C1 segment of cervical spinal cord (tissue), 14 donors: ENCODE measurements at regions not wholly inside any gene's neighbourhood (a gene's known extent, or its start where the extent isn't known, plus 50 kb on each side); places are given as distances from the start of the nearest gene placed in this dataset.

Experiments used
- DNase-seq, 14 donors: peaks; one replicate each; lab custom pipeline; 2025; lab: John Stamatoyannopoulos, UW

DNA sequence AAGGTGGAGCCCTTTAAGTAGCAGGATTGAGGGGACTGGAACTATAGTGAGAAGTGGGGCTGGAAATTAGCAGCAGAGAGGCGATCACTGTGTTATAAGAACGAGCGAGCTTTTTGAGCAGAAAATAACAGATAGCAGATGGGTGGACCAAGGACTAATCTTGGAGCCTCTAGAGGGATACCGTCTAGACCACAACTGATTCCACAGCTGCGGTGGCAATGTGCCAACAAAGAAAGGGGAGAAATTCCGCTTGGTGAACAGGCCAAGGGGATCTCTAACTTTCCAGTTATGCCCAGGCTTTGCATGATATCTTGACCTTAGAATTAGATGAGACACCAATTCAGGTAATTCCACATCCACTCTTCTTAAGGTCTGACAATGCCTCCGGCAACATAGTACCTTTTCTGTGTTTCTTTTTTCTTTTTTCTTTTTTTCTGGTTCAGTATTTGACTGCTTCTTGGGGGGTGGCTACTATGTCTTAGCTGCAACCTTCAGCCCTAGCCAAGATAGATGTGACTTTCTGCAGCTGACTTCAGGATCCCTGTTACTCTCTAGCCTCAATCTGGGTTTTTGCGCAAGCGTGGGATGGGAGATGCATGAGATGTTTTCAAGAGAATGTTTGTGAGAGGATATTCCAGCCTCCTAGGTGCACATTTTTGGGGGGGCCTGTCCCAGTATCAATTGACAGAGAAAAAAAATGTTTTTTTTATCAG, 143.4 kb upstream of the CPSF6 start:
- no peak for DNase-seq

DNA sequence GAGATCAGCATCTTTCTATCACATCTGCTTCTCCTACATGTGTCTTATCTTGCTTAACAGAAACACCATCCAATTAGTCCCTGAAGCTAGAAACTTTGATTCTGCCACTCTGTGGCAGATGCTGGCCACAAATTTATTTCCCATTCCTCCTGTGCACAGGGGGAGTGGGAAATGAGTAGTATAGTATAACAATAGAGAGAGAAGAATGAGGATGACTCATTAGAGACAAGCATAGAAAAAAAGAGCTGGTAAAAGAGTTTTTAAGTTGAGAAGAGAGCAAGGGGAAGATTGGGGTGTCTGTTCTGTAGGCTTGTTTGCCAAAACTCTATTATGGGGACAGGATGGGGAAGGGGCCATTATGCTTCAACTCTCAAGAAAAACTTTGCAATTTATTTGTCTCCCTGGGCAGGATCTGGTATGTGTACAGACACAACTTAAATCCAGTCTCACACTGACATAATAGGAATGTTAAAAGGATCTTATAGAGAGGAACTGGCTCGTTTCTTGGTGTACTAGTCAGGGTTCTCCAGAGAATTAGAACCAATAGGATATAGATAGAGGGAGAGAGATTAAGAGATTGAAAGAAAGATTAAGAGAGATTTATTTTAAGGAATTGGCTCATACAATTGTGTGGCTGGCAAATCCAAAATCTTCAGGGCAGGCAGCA, 142.6 kb upstream of the CPSF6 start:
- DNase-seq: no peak

DNA sequence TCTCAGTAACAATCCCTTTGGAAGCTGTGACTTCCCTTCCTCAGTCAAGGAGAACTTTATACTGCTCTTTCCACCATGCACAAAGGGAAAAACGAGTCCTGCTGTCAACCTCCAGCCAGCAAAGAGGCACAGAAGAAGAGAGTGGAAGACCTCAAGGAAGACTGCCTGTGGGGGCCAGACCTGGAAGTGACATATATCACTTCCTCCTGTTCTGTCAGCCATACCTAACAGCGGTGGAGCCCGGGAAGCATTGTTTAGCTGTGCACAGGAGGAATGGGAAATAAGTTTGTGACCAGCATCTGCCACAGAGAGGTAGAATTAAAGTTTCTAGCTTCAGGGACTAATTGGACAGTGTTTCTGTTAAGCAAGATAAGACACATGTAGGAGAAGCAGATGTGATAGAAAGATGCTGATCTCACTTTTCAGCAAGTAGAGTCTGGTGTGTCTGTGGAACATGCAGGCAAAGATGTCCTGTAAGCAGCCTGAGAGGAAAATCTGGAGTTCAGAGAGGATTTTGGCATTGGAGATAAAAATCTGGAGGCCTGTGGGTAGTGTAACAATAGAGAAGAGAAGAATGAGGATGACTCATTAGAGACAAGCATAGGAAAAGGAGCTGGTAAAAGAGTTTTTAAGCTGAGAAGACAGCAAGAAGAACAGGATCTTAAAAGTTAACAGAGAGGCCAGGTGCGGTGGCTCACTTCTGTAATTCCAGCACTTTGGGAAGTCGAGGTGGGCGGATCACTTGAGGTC, 141.6 kb upstream of the CPSF6 start:
- DNase-seq: no peak

DNA sequence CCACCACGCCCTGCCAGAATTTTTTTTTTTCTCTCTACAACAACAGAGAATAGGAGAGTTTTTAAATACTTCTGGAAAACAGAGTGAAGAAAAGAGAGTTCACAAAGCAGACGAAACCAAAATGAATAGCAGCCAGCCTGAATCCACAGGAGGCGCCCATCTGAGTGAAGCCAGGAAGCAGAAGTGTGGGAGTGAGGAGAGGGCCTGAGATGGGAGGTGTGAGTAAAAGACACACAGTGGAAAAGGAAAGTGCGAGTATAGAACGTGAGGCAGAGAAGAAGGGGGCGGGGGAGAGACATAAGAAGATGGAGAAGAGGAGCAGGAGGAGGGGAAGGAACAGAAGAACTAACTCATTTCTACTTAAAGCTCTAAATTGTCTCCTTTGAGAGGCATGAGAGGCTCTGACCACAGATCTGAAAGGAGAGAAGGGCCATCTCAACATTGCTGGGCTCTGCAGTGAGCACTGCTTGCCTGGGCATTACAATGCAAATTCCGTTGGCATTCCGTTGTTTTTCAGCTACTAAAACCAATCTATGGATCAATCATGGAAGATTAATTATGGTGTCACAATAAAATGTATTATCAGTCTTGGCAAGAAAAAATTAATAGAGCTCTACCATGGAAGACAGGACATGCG, 140.1 kb upstream of the CPSF6 start:
- no peak for DNase-seq

DNA sequence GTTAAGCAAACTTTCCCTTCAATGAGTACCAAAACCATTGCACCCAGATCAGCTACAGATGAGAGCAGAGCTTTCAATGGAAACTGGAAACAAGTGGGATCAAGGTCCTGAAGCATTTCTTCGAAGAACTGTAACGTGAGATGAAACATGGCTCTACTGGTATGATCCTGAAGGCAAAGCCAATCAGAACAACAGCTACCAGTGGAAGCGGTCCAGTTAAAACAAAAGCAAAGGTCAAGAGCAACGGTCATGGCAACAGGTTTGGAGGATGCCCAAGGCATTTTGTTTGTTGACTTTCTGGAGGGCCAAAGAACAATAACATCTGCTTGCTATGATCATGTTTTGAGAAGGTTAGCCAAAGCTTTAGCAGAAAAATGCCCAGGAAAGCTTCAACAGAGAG, 137.9 kb upstream of the CPSF6 start:
- DNase-seq: no peak

DNA sequence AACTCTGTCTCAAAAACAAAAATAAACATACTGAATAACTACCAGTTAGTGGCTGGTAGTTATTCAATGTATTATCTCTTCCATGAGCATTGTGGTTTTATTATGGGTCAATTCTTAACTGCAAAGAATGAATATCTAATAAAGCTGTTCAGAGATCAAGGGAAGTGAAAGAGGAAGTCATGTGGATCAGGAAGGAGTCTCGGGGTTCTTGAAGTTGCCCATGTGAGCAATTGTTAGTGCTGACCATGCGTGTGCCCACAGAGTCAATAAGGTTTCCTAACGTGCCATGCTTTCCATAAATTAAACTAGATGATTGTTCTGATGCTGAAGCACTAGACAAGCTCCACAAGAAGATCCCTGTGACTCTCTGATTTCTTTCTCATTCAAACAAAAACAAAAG, 136.5 kb upstream of the CPSF6 start:
- DNase-seq: no peak

DNA sequence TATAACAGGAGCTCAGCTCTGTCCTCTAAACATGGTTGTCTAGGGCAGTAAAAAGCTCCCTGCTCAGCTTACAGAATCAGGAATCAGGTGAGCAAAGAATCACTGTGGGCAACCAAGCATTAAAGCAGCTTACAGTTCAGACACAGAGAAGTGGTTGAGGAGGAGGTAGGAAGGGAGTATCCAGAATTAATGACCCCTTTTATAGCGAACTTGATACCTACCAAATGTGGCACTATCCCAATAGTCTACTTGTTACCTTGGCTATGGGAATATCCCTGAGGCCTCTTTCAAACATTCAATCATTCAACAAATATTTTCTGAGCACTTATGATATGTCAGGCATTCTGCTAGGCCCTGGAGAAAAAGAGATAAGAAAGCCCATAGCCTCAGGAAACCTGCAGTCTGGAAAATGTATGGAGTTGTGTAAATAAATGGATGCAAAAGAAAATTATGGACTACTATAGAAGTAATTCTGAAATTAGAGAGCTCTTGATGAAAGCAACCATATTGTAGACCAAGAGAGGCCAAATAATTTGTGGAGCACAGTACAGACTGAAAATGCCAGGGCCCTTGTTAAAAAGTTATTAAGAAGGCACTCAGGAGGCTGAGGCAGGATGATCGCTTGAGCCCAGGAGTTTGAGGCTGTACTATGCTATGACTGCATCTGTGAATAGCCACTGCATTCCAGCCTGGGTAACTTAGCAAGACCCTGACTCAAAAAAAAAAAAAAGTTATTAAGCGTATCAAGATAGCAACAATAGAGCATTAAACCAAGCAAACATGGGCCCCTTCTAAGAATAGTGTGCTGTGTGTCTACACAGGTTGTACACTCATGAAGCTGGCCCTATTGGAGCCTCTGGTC, 134.0 kb upstream of the CPSF6 start:
- no peak for DNase-seq

DNA sequence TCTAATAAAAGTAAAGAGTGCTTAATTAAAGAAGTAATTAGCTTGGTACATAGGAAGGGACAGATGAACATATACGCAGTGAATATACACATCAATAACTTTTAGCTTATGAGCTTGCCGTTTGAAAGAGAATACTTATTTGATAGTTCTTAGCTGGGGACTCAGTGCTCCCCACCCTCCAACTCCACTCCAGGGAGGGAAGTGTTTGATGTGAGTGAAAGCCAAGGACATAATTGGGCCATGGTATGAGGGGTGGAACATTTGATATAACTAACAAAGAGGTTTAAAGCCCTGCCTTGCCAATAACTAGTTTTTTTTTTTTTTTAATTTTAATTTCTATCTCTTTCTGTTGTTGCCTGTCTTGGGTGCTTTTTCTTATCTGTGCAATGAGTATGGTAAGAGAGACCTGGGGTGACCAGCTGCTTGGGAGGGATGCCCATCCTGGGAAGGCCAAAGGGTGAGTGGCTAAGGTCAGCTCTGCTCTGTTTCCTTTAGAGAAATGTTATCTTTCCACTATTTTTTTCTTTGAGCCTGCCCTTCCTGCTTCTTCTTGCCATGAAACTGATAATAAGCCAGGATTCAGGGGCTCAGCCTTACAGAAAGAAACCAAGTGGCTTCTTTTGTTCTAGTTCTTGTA, 132.8 kb upstream of the CPSF6 start:
- DNase-seq: no peak

DNA sequence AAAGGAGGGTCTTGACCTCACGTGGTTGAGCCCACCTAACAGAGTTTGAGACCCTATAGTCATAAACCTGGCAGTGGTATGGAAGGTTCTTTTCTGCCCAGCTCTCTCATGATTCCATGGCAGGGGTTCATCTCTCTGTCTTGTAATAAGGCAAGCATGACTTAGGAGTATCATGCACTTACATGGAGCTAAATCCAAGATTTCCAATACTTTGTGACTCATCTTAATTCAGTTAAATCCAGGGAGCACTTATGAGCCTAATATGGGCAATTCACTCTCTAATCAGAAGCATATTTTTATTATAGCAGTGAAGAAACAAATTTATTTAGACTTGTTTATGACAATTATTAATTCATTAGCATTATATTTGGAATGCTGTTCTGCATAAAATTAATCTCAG, 131.8 kb upstream of the CPSF6 start:
- no peak for DNase-seq

DNA sequence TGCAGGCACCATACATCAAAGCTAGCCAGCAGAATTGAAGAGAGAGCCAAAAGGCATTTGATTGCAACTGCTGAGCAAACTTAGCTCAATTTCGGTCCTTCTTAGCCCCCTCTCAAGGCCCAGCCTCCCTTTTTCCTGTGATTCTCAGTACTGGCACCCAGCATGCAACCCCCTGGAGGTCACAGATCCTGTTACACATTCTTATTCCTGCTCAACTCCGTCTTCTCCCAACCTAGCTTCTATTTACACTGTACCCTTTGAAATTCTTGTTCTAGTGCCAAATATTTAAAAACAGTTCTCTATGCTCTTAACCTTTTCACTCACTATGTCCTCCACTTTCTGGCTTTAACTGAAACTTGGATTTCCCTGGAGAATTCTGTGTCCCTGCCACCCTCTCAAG, 131.3 kb upstream of the CPSF6 start:
- DNase-seq: no peak

DNA sequence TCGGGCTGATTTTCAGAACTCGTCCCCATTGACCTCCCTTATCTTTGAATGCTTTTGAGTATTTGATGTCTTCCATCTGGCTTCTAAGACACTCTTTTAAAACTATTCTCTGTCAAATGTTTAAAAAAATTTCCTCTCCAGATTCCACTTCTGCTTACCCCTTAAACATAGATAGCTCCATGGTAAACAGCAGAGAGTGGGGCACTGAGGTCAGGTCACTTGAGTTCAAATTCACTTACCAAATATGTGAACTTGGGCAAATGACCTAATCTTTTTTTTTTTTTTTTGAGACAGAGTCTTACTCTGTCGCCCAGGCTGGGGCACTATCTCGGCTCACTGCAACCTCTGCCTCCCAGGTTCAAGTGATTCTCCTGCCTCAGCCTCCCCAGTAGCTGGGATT, 126.8 kb upstream of the CPSF6 start:
- no peak for DNase-seq

DNA sequence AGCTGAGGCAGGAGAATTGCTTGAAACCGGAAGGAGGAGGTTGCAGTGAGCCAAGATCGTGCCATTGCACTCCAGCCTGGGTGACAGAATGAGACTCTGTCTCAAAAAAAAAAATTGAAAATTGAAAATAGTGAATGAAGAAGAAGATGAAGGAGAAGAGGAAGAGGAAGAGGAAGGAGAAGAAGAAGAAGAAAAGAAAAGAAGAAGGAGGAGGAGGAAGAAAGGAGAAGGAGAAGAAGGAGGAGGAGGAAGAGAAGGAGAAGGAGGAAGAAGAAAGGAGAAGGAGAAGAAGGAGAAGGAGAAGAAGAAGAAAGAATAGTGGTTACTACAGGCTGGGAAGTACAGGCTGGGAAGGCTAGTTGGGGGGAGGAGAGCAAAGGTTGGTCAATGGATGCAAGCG, 124.3 kb upstream of the CPSF6 start:
- DNase-seq: no peak

DNA sequence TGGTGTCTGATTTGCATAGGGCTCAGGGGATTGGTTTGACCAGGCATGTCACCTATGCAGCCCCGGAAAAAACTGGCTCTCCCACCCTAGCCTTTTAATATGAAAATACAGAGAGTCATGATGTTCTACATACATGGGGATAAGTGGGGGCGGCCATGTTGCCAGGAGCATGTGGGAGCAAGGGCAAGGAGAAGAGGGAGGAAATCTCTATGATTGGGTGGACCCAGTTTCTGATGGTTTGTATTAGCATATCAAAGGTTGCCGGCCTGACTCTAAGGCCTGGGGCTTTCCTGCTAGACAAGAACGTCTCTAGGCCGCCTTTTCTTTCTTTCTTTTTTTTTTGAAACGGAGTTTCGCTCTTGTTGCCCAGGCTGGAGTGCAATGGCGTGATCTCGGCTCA, 123.4 kb upstream of the CPSF6 start:
- no peak for DNase-seq

DNA sequence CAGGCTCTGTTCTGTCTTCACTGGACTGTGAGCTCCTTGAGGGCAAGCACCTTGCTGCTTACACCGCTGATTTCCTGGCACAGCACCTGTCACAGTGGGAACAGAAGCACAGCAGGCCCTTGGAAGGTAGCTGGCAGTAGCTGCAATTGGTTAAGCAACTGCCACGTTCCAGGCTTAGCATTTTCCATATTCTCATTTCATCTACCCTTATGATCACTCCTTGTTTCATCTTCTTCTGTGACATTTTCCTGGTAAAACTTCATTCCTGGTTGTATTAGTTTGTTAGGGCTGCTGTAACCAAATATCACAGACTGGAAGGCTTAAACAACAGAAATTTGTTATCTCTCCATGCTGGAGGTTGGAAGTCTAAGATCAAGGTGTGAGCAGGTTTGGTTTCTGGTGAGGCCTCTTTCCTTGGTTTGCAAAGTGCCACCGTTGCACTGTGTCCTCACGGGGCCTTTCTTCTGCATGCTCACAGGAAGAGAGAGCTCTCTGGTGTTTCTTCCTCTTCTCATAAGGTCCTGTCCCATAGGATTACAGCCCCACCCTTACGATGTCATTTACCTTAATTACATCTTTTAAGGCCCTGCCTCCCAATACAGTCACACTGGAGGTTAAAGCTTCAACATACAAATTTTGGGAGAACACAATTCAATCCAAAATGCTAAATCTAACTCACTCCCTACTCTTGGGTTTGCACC, 121.7 kb upstream of the CPSF6 start:
- DNase-seq: no peak

DNA sequence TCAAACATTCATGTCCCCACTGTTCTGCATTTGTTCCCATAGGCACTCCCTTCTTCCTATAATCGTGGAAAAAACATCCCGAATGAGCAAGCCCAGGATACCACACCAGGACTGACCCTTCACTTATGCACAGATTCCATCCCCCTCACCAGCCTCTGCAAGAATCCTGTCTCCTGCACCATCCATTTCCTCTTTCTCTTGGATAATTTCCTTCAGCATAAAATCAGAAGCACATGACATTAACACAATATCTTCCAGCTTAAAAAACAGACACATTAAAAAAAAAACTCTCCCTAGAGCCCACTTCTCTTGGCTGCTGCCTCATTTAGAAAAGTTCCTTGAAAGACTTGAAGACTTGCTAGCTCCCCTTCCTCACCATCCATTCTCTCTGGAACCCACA, 120.9 kb upstream of the CPSF6 start:
- DNase-seq: no peak

DNA sequence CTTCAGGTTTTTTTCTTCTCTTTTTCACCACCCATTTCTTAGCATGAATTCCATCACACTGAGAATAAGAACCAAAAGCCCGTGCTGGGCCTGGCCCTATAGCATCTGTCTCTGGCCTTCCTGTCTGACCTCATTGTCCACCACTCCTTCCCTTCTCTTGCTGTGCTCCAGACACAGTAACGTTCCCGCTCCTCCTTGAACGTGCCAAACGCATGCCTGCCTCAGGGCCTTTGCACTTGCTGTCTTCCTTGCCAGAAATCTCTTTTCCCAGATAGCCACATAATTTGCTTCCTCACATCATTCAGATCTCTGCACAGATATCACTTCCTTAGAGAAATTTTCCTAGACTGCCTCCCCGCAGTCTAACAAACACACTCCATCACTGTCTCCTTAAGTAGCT, 119.6 kb upstream of the CPSF6 start:
- DNase-seq: no peak

DNA sequence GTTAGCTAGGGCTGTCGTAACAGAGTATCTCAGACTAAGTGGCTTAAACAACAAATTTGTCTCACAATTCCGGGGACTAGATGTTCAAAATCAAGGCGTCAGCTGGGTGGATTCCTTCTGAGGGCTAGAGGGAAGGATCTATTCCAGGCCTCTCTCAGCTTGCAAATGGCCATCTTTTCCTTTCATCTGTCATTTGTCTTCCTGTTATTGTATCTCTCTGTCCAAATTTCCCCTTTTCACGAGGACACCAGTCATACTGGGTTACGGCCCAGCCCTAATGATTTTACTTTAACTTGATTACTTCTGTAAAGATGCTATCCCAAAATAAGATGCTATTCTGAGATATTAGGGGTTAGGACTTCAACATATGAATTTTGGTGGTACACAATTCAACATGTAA, 119.0 kb upstream of the CPSF6 start:
- DNase-seq: no peak

DNA sequence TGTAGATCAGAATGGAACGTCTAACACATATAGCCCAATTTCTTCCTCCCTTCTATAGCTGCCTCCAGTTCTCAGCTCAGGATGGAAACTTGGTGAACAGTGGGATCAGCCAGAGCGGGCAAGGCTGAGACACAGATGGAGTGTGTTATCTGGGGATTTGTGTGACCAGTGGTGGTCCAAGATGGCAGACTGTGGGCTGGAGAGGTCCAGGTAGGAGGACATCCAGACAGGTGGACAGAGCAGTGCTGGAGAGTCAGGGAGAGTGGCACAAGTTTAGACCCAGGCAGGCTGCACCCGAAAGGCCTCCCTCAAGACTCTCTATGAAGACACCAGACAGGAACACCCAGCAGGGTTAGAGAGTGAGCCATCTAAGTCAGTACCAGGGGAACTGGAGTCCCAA, 116.1 kb upstream of the CPSF6 start:
- DNase-seq: no peak

DNA sequence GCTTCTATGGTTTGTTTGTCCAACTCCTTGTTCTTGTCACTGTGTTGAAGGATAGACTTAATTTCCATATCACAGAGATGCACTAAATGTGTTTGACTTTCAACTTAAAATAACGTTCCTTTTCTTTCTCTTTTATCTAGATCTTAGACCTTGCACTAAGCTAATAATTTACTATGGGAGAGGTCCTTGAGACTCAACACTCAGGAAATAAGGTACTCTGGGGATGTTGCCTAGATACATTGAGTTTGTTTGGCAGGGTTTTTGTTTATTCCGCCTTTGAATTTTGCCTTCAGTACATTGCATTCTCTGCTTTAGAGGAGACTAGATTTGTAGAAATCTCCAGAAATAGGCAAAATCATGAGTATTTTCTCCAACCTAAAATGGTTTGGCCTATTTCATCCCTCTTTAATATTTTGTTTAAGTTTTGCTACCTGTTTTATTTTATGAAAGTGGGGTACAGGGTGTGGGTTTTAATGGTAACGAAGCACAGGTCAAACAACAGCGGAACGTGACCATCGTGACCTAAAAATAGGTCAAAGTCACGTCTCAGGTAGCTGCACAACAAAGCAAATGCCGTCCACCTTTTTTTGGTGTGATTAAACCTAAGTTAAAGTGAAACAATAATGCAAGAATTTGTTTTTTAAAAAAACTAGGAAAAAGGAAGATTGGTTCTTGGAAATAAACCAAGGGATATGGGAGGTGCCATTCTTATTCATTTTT, 115.3 kb upstream of the CPSF6 start:
- no peak for DNase-seq

DNA sequence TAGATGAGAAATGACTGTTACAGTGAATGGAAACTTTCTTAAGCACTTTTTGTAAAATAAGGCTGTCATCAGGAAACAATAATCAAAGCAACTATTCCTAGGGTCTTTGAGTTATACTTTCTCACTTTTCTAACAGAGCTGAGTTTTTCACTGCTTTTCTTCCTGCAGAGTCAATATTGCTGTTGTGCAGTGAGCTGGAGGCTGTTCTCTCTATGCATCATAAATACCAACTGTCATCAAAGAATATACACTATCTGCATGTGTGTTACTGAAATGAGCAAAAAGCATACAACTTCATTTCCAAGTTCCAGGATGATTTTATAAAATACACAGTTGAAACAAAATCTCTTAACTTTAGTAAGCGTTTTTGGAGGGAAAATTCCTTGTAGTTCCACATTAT, 110.4 kb upstream of the CPSF6 start:
- DNase-seq: no peak
